ENCODE measurements at regions not wholly inside any gene's neighbourhood (a gene's known extent, or its start where the extent isn't known, plus 50 kb on each side); places are given as distances from the start of the nearest gene placed in this dataset.

DNA sequence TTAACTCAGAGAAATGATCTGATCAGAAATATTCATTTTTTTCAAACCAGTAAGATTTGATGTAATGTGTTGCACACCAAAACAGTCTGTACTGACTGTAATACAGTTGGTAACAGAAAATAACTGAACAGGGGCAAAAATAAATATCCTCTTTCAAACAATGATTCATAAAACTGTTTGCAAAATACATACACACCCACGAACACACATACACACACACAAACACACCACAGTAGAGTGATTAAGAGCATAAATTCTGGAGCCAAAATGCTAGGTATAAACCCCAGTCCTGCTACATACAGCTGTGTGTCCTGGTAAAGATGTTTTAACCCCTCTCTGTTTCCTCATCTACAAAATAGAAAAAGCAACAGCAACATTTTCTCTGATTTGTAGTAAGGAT lies 376.6 kb downstream of the PDGFC start:
- DNase-seq (ENCODE audit: low spot score), result no peak

DNA sequence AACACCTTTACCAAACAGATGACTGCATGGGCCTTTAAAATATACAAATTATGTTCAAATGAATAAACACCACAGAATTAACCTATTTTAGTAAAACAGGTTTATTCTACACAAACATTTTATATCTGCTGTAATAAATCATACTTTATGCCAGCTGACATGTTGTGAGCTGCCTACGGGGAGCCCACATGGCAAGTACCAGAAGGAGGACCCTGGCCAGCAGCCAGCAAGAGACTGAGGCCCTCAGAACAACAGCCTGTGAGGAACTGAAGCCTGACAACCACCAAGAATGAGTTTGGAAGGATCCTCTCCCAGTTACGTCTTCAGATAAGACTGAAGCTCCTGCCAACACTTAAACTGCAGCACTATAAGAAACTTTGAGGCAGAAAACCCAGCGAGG lies 377.0 kb downstream of the PDGFC start:
- DNase-seq (ENCODE audit: low spot score), result no peak

DNA sequence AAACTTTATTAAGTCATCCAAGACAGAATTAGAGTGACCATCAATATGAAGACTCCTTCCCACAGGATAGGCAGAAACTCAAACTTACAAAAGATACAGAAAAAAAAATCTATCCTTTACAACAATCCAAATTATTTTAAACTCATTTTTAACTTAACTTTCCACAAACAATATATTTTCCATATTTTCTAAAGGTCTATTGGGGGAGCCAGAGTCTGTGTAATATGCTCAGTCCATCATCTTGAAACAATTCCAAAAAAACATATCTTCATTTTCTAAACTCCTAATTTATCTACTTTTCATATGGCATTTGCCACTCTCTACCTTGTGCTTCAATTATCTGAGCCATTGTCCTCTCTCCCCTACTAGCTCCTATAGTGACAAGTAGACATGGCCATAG lies 378.1 kb downstream of the PDGFC start:
- DNase-seq (ENCODE audit: low spot score), result no peak

DNA sequence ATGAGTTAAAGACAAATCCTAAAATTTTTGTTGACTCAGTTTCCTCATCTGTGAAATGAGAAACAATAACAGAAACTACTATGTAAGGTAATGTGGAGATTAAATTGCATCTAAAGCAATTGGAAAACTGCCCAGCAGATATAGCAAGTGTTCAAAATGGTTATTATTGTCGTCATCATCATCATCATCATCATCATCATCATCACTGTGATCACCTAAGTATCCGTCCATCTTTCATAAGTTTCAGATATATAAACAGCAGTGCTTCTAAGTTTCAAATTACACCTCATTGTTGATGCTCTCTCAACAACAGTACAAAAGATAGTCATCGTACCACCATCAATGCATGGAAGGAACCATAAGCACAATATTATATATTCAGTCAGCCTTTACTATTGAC lies 379.9 kb downstream of the PDGFC start:
- DNase-seq (ENCODE audit: low spot score), result no peak

DNA sequence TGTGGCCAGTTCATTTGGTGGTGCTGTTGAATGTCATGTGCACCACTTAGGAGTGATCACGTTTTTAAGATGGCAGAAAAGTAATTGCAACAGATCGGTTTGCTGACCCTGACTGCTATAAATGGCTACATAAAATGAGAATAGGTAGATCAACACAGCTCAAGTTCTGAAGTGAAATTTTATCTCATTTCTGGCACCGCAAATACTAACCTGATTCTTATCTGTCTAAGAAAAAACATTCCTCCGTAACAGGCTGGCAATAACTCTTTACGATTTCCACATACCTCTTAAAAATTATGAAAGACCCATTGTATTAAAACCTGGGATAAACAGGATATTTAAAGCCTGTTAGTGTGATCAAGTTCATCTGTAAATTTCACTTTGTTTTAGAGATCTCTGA lies 387.5 kb downstream of the PDGFC start:
- DNase-seq (ENCODE audit: low spot score), result no peak

DNA sequence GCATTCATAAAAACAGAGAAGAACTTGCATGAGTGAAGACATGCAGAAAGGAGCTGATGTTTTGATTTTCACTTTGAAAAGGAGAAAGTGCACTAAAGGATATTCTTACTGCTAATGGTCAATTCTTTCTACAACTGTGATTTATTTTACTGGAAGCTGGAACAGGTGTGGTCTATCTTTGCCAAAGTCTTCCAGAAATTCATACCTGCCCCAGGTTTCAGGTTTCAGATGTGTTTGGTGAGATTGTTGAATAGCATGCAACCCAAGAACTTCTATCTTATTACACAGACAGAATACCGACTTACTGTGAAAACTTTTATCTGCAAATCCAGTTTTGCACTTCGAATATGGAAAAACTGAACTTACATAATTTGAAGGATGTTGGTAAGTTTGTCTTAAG lies 388.3 kb downstream of the PDGFC start:
- no peak for DNase-seq (ENCODE audit: low spot score)

DNA sequence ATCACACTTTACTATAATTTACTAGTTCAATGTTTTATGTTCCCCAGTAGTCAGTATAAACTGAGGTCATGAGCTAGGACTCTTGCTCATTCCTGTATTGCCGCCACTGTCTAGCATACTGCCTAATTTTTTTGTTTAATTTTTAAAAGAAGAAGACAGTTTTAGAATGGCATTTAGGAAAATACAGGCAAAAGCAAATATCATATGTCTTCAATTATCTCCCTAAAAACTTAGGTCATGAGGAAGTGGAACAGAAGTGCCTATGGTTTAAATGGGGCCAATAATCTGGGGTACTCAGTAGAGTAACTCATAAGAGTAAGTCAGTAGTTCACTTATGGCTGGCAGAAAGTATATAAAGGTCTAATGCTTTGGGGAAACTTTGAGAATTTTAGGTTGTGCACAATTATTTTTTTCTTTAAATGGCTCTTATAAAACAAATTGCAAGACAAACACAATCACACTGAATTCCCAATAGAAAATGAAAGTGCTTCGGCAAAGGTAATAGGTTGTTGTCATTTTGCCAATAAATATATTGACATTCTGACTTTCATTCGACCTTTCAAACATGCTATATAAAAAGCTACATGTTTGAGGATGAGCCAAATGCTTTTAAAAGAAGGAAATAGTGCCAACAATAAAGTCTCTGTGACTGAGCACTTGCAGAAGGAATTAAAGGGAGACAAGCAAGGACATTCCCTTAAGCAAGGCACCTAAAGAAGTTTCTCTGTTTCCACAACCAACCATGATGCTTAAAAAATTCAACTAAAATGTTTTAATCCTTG lies 390.1 kb downstream of the PDGFC start:
- DNase-seq (ENCODE audit: low spot score), result no peak

DNA sequence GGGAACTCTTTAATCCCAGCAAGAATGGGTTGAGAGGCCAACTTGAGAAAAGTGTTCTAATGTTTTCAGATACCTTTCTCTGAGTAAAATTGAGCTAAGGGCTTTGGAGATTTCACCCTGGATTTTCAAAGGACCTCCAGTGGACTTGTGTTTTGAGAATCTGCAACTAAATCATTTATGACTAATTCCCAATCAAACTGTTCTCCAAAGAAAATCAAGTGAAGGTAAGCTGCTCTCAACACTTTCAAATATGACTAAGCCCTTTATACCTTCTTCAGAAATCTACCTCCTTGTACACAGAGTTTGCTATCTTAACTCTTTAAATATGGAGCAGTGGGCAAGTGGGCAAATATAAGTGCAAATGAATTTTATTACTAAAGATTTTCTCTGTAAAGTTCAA lies 392.9 kb downstream of the PDGFC start:
- DNase-seq (ENCODE audit: low spot score), result no peak

DNA sequence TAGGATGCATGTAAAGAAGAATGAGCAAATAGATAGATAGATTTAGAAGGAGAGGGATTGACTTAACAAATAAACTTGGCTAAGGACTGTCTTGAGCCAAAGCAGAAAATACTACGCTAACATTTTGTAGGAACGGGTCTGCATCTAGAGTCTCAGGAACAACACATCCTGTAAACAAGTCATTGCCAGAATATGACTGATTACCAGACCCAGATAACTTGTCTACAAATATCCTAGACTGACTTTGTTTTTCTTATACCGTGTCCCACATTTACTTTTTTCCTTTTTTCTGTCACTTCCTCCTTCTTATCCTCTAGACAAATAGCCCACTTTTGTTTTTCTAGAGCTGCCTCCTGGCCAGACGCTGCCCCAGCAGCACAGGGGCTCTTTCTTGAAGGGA lies 393.6 kb downstream of the PDGFC start:
- no peak for DNase-seq (ENCODE audit: low spot score)

DNA sequence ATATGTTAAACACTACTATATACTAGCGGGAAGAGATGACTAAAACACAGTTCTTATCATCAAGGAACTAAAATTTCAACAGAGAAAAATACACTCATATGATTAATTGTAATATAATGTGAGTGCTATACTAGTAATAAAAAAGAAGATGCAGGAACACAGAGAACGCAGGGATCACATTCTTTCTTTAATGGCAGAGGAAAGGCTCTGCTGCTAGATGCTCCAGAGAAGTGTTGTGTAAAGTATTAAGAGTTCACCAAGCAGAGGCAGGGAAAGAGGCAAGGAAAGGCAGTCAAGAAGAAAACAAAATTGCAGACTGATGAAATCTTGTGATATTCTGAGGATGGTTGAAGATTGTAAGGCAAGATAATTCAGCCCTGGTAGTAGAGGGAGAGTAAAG lies 394.7 kb downstream of the PDGFC start:
- DNase-seq (ENCODE audit: low spot score), result no peak

DNA sequence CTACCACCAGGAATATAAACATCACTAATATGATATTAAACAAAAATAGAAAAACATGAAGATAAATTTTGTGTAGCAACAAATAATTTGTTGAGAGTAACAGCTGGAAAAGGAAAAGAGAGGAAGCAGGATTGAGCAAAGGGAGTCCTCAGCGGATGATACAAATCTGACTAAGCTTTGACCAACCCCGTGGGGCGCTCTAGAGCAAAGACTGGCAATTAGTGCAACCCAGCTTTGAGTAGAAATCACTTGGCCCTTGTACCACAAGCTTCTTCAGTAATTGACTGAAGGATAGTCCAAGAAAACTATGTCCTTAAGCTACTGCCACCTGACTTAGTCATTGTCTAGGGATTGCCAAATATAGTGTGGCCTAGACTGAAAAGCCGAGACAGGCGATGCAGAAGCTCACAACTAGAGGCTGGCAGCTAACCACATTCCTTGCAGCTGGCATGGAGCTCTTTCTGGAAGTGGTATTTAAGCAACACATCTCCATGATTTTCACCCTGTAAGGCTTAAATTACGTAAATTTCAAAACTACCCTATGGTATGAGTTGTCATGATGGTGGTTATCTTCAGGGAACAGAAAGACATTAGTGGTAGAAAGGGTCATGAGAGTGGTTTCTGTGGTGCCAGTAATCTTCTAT lies 396.0 kb downstream of the PDGFC start:
- DNase-seq (ENCODE audit: low spot score), result no peak

DNA sequence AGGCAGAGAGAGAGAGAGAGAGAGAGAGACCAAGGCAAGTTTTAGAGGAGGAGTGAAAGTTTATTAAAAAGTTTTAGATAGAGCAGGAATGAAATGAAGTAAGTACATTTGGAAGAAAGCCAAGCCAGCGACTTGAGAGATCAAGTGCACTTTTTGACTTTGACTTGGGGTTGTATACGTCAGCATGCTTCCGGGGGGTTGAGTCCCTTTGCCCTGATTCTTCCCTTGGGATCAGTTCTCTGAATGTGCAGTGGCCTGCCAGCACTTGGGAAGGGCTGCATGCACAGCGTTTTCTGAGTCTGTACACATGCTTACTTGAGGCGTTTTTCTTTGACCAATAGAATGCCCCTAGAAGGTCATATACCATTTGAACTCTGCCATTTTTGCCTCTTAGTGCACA lies 400.5 kb downstream of the PDGFC start:
- no peak for DNase-seq (ENCODE audit: low spot score)

DNA sequence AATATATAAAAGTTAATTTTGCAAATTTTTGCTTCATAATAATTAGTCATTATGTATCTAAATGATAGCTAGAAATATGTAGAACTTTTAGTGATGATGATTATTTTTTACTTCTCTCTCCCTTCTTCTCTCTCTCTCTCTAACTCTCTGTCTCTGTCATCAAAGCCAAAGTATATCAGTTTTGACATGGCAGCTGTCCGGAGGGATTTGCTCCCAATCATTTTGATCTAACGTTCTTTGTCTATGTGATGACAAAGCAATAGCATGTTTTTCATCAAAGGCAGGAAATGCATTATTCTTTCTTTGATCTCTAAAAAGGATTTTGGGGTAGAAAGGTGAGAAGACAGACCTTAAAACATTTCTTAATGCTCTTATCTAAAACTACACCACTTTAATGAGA lies 402.1 kb downstream of the PDGFC start:
- DNase-seq (ENCODE audit: low spot score), result no peak

DNA sequence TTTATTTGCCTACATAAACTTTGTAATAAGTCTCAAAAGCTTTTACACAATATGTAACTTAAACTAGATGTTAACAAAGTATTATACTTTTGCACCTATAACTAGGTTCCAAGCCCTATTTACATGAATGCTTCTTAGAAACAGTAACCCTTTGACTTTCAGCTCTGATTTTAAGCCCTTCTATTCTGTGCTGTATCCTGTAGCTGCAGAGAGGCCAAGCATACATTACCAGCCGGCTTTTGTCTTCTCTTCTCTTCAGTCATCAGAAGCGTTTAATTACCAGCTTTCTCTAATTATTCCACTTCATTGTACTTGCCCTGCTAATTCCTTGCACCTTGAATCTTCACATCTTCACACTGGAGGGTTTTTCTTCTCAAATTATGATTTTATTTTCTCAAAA lies 403.1 kb downstream of the PDGFC start:
- DNase-seq (ENCODE audit: low spot score), result no peak

DNA sequence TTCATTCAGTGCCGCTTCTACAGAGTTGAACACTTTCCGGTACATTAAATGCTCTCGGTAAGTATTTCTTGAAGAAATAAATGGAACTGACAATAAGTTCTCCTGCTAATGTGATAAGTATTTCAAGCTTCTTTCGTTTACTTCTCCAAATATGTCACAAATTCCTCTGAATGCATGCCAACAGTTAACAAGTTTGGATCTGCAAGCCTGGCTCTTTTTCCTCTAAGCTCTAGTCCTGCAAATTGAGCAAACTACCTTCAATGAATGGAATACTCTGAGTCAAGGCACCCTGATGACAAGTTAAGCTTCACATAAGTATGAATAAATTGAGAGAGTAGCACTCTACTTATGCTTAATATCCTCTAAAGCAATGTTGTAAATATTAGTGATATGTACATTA lies 403.6 kb downstream of the PDGFC start:
- DNase-seq (ENCODE audit: low spot score), result no peak

DNA sequence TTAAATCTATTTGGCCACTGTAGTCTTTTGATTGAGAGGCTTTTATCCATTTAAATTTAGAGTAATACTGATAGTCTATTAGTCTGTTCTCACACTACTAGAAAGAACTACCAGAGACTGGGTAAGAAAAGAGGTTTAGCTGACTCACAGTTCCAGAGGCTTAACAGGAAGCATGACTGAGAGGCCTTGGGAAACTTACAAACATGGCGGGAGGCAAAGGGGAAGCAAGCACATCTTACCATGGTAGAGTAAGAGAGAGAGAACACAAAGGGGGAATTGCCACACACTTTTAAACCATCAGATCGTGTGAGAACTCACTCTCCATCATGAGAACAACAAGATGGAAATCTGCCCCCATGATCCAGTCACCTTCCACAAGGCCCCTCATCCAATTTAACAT lies 410.9 kb downstream of the PDGFC start:
- DNase-seq (ENCODE audit: low spot score), result no peak

DNA sequence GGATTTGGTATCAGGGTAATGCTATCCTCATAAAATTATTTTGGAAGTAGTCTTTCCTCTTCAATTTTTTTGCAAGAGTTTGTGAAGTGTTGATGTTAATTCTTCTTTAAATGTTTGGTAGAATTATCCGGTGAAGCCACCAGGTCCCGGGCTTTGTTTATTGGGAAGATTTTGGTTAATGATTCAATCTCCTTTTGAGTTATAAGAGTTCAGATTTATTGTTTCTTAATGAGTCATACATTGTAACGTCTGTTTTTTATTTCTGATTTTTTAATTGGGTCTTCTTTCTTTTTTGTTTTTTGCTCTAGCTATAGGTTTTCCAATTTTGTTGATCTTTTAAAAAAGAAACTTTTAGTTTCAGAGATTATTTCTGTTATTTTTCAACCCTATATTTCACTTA lies 412.3 kb downstream of the PDGFC start:
- no peak for DNase-seq (ENCODE audit: low spot score)

DNA sequence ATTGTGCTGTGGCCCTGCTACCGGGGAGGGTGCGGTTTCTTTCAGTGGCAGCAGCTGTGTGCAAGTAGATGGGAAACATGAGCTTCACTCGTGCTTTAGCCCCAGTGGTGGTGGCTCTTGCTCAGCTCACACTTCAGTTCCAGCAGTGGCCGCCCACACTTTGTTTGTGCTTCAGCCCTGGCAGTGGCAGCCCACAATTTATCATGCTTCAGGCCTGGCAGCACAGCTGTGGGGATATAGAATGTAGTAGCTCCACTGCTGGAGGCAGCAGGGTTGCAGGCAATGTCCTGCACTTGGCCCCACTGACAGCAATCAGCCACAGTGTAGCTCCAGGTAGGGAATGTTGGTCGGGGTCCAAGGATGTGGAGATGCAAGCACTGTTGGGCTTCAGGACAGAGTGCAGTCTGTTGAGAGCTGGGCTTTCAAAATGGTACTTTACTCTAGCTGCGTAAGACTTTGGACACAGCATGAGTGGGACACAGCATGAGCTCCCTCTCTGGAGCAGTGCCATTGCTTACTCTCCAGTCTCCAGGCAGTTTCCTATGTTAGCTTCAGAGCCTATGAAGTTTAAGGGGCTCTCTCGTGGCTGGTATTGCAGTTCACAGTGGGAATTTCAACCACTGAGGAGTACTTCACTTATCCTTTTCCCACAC lies 413.1 kb downstream of the PDGFC start:
- no peak for DNase-seq (ENCODE audit: low spot score)

DNA sequence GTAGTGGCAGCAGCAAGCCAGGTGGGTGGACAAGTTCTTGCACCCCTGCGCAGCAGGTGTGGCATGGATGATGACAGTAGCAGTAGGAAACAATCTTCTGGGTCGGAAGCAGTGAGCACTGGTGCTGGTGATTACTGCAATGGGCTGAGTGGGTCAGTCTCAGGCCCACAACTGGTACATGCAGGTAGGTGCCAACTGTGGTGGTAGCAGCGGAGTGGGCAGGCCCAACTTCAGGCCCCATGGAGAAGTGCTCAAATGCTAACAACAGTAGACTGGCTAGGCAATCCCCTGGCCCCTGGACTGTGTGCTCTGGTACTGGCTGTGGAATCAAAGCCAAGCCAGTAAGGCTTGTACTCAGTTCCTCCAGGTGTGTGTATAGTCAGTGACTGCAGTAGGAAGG lies 413.7 kb downstream of the PDGFC start:
- no peak for DNase-seq (ENCODE audit: low spot score)

DNA sequence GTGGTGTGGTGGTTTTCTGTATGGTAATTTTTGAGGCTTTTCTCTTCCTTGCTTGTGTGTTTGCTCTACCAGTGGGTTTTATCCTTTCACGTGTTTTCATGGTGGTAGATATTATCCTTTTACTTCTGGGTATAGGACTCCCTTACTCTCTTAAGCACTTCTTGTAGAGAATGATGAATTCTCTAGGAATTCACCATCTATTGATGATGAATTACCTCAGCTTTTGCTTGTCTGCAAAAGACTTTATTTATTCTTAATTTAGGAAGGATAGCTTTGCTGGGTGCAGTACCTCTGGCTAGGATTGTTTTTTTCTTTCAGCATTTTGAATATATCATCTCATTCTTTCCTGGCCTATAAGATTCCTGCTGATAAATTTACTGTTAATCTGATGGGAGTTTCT lies 415.3 kb downstream of the PDGFC start:
- DNase-seq (ENCODE audit: low spot score), result no peak

DNA sequence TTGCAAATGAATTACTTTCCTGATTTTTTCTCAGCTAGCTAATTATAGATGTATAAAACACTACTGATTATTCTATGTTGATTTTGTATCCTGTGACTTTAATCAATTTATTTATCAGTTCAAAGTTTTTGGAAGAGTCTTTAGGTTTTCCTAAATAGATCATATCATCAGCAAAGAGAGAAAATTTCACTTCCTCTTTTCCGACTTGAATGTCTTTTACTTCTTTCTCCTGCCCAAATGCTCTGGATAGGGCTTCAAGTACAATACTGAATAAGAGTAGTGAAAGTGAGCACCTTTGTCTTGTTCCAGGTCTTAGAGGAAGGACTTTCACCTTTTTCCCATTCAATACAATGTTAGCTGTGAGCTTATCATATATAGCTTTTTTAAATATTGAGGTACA lies 417.9 kb downstream of the PDGFC start:
- no peak for DNase-seq (ENCODE audit: low spot score)

DNA sequence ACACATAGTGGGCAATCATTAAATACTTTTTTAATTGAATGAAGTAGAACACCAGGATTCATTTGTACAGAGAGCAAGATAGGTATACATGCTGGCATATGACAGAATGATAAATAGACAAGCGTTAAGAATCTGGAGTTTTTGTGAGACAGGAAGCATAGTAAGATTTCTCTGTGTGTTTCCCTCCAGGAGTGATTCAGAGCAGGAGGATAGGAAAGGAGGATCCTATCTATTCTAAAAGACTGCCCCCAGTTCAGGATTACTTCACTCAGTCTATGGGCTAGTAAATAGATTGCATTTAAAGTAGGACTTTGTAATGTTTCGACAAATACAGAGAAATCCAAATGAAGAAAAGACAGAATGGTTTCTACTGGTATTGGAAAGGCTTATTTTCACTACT lies 423.7 kb downstream of the PDGFC start:
- DNase-seq (ENCODE audit: low spot score), result no peak

DNA sequence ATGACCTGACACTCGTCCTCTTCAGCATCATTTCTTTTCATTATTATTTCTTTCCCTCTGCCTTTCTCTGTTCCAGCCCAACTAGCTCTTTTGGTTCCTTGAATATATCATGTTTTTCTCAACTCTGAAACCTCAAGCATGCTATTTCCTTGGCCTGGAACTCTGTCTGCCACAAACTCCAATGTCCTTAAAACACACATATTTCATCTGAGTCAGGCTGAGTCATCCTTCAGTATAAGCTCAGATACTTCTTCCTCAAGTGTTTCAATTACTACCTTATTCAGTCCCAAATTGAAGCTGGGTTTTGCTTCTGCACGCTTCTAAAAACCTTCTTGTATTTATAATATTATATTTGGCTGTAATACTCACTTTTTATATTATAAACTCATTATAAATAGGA lies 424.2 kb downstream of the PDGFC start:
- DNase-seq (ENCODE audit: low spot score), result no peak

Measured in SK-N-DZ (cell line).